ENCODE measurements at regions not wholly inside any gene's neighbourhood (a gene's known extent, or its start where the extent isn't known, plus 50 kb on each side); places are given as distances from the start of the nearest gene placed in this dataset.

DNA sequence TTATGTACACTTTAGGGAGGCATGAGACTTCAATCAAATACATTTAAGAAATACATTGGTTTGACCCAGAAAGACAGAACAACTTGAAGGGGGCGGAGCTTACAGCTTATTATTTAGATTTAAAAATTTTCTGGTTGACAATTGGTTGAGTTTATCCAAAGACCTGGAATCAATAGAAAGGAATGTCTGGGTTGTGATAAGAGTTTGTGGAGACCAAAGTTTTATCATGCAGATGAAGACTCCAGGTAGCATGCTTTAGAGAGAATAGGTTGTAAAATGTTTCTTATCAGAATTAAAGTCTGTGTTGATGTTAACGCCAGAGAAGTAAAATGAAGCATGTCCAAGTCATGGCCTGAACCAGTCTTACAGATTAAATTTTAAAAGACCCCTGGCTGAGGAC, 757.8 kb upstream of the ADGRB3 start:
- TF ChIP-seq POLR2AphosphoS5 (IDR thresholded peaks at IDR 0.05; ENCODE audit: low read depth, low read length), result no peak
- TF ChIP-seq FOXP2 (optimal IDR thresholded peaks at IDR 0.05; ENCODE audit: borderline replicate concordance, extremely low read depth, extremely low read length, insufficient read depth), result no peak
- no peak for TF ChIP-seq TAF1 (IDR thresholded peaks at IDR 0.05; ENCODE audit: borderline replicate concordance, insufficient read depth, low read length)
- no peak for TF ChIP-seq SIN3A (IDR thresholded peaks at IDR 0.05; ENCODE audit: borderline replicate concordance, insufficient read depth, low read length)
- no peak for TF ChIP-seq REST (IDR thresholded peaks at IDR 0.05; ENCODE audit: insufficient read depth in 1 of 2, low read depth in 2 of 2, low read length in 2 of 2)

- TF ChIP-seq SIN3A (IDR thresholded peaks at IDR 0.05; ENCODE audit: borderline replicate concordance, insufficient read depth, low read length) (no peak), FOXP2 (optimal IDR thresholded peaks at IDR 0.05; ENCODE audit: borderline replicate concordance, extremely low read depth, extremely low read length, insufficient read depth) (no peak), POLR2AphosphoS5 (IDR thresholded peaks at IDR 0.05; ENCODE audit: low read depth, low read length) (no peak), TAF1 (IDR thresholded peaks at IDR 0.05; ENCODE audit: borderline replicate concordance, insufficient read depth, low read length) (no peak), REST (IDR thresholded peaks at IDR 0.05; ENCODE audit: insufficient read depth in 1 of 2, low read depth in 2 of 2, low read length in 2 of 2) (no peak)
Observed at GRCh38 chr6:67875877-67876383, 759.2 kb upstream of the ADGRB3 start.

- no peak for TF ChIP-seq TAF1 (IDR thresholded peaks at IDR 0.05; ENCODE audit: borderline replicate concordance, insufficient read depth, low read length)
- no peak for TF ChIP-seq FOXP2 (optimal IDR thresholded peaks at IDR 0.05; ENCODE audit: borderline replicate concordance, extremely low read depth, extremely low read length, insufficient read depth)
- TF ChIP-seq SIN3A (IDR thresholded peaks at IDR 0.05; ENCODE audit: borderline replicate concordance, insufficient read depth, low read length), result no peak
- no peak for TF ChIP-seq REST (IDR thresholded peaks at IDR 0.05; ENCODE audit: insufficient read depth in 1 of 2, low read depth in 2 of 2, low read length in 2 of 2)
- no peak for TF ChIP-seq POLR2AphosphoS5 (IDR thresholded peaks at IDR 0.05; ENCODE audit: low read depth, low read length)
Observed at GRCh38 chr6:67870321-67870720, 764.8 kb upstream of the ADGRB3 start.

GRCh38 chr6:67863346-67863745, 771.7 kb upstream of the ADGRB3 start:
- no peak for TF ChIP-seq TAF1 (IDR thresholded peaks at IDR 0.05; ENCODE audit: borderline replicate concordance, insufficient read depth, low read length)
- TF ChIP-seq POLR2AphosphoS5 (IDR thresholded peaks at IDR 0.05; ENCODE audit: low read depth, low read length), result no peak
- TF ChIP-seq SIN3A (IDR thresholded peaks at IDR 0.05; ENCODE audit: borderline replicate concordance, insufficient read depth, low read length), result no peak
- no peak for TF ChIP-seq REST (IDR thresholded peaks at IDR 0.05; ENCODE audit: insufficient read depth in 1 of 2, low read depth in 2 of 2, low read length in 2 of 2)
- TF ChIP-seq FOXP2 (optimal IDR thresholded peaks at IDR 0.05; ENCODE audit: borderline replicate concordance, extremely low read depth, extremely low read length, insufficient read depth), result no peak

DNA sequence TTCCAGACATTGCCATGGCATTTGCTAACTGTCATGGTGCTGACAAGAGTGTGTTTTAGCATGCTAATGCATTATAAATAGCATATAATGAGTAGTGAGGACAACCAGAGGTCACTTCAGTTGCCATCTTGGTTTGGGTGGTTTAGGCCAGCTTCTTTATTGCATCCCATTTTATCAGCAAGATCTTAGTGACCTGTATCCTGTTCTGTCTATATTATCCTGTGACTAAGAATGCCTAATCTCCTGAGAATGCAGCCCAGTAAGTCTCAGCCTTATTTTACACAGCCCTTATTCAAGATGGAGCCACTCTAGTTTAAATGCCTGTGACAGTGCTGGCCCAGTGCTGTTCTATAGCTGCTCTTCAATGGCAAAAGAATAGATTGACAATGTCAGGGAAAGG, 781.0 kb upstream of the ADGRB3 start:
- no peak for TF ChIP-seq REST (IDR thresholded peaks at IDR 0.05; ENCODE audit: insufficient read depth in 1 of 2, low read depth in 2 of 2, low read length in 2 of 2)
- no peak for TF ChIP-seq POLR2AphosphoS5 (IDR thresholded peaks at IDR 0.05; ENCODE audit: low read depth, low read length)
- no peak for TF ChIP-seq SIN3A (IDR thresholded peaks at IDR 0.05; ENCODE audit: borderline replicate concordance, insufficient read depth, low read length)
